ENCODE measurements at regions not wholly inside any gene's neighbourhood (a gene's known extent, or its start where the extent isn't known, plus 50 kb on each side); places are given as distances from the start of the nearest gene placed in this dataset.

GRCh38 chr2:13711154-13711553 is 921.4 kb upstream of the LRATD1 start:
- TF ChIP-seq POLR2A (IDR thresholded peaks at IDR 0.05) (no peak), CTCF (IDR thresholded peaks at IDR 0.05) (no peak), EP300 (IDR thresholded peaks at IDR 0.05) (no peak)

All from tibial nerve (tissue), 4 donors.